GM19043 (cell line): ENCODE measurements at regions not wholly inside any gene's neighbourhood (a gene's known extent, or its start where the extent isn't known, plus 50 kb on each side); places are given as distances from the start of the nearest gene placed in this dataset.

Experiments
- ATAC-seq: cut with Tn5 transposase; IDR thresholded peaks from one replicate; pipeline ENCODE4 v1.9.1; 2021; ENCODE audit warnings: low read depth; ENCODE audit not compliant: unreplicated experiment

DNA sequence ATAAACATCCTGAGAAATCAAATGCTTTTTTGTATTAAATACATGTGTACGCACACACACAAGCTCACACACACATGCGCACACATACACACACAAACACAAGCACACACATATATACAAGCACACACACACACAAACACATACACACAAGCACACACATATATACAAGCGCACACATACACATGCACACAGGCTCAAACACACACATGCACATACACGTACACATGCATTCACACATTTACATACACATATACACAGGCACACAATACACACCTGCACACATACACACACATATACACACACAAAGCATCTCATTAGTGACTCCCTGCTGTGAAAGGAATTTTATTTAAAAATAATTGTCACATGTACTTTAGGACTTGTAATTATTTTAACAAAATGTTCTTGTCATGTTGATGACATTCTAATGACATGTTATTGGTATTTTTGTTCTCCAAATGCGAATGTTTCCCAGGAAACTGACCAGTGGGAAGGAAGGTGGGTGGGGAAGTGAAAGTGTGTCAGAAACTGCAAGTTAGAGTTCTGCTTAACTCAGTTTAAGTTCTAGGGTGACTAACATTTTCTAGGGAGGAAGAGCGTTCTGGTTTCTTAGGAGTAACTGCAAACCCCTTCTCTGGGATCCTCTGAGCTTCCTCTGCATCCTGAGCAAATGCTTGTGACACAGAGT lies 113.9 kb upstream of the ZNF217 start:
- no peak for ATAC-seq

DNA sequence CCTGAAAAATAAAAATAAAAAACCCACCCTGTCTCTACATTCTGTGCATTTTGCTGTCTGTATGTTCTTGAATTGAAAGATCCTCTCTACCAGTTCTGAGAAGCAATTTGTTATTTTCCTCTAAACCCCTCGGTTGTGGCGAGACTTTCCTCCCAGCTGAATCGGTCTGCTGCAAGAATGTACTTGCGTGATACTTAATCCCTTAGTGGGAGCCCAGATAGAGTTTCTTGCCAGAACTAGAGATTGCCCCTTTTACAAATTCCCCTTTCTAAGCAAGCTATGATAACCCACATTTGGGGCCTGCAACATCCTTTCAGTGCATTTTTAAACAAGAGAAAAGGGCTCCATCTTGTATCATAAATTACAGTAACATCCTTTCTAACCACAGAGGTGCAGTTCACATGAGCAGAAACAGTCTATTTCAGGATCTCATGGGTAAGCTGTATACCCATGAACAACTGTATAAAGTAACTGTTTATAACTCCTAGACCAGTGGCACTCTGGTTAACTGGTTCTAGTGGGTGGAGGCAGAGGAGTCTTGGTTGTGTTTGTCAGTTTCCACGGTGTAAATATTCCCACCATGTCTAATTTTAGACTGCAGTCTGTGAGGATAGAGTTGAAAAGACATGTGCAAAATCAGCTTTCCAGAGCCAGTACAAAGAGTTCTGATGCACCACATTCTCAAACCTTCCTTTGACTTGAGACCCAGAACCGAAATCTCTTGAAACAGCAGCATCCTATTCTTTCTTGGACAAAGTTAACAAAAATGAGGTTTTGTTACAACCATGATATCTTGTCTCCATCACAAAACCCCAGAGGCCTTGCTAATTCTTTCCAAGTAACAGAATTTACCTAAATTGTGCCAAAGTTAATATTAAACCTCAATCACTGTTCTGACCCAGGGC lies 113.1 kb upstream of the ZNF217 start:
- ATAC-seq, result peak; percentile 51

DNA sequence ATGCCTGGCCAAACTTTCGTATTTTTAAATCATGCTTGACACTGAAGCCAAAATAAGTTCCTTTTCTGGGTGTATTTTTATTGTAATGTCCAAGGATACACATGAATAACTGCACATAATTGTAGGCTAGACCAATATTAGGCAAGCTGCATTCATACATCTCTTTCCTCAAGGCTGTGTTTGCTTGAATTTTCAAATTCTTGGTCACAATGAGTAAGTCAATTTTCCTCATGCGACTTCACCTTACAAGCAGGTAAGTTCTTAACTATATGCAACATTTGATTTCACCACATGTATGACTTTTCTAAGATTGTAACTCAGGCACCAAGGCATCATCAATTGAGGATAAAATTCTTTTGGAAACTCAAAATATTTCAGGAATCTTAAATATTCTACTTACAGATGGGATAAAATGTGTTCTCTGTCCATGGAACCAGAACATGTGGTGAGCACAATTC lies 112.4 kb upstream of the ZNF217 start:
- ATAC-seq, result no peak

DNA sequence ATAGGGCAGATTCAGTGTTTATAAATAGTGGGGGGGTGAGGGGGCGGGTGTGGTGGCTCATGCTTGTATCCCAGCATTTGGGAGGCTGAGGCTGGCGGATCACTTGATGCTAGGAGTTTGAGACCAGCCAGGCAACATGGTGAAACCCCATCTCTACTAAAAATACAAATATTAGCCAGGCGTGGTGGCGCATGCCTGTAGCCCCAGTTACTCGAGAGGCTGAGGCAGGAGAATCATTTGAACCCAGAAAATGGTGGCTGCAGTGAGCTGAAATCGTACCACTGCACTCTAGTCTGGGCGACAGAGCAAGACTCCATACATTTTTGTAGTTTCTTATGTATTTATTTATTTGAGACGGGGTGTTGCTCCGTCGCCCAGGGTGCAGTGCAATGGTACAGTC lies 109.0 kb upstream of the ZNF217 start:
- no peak for ATAC-seq

DNA sequence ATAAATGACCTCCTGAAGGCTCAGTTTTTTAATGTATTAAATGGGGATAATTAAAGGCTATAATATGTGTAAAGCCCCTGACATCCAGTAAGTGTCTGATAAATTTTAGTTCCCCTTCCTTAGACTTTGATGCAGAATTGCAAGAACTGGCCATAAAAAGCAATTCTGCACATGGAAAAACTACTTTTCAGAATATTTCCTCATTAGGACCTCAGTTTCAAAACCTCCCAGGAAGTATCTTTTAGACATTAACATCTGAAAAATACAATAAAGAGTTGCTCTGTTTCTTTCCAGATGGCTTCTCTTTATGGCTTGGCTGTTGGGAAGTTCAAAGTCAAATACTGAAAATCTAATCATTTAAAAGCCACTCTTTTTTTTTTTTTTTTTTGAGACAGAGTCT lies 106.3 kb upstream of the ZNF217 start:
- ATAC-seq, result no peak

DNA sequence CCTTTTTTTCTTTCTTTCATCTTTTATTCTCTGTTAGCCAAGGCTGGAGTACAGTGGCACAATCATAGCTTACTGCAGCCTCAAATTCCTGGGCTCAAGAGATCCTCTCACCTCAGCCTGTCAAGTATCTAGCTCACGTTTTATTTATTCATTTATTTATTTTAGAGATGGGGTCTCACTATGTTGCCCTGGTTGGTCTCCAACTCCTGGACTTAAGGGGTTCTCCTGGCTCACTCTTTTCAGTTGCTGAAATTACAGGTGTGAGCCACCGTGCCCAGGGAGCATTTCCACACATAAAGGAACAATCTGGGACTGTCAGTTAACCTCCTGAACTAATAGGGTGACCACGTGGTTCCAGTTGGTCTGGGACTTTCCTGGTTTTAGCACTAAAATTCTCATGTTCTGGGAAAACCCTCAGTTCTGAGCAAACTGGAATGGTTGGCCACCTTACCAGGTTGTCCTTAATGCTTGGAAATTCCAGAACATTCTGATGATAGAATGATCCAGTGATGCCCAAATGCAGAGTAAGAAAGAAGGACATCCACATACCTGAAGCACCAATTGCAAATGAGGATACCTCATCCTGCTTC lies 105.5 kb upstream of the ZNF217 start:
- no peak for ATAC-seq

DNA sequence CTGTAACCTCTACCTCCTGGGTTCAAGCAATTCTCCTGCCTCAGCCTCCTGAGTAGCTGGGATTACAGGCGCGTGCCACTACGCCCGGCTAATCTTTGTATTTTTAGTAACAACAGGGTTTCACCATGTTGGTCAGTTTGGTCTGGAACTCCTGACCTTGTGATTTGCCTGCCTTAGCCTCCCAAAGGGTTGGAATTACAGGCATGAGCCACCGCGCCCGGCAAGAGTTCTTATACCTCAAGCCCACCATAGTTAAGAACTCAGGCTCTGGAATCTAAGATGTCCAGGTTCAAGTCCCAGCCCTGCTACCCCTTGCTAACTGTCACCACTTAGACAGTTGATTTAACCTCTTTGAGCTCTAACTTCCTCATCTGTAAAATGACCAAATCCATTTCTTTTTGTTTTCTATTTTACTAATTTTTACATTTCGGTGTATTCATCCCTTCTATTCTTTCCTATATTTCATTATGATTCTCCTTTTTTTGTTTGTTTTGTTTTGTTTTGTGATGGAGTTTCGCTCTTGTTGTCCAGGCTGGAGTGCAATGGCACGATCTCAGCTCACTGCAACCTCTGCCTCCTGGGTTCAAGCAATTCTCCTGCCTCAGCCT lies 104.8 kb upstream of the ZNF217 start:
- no peak for ATAC-seq

DNA sequence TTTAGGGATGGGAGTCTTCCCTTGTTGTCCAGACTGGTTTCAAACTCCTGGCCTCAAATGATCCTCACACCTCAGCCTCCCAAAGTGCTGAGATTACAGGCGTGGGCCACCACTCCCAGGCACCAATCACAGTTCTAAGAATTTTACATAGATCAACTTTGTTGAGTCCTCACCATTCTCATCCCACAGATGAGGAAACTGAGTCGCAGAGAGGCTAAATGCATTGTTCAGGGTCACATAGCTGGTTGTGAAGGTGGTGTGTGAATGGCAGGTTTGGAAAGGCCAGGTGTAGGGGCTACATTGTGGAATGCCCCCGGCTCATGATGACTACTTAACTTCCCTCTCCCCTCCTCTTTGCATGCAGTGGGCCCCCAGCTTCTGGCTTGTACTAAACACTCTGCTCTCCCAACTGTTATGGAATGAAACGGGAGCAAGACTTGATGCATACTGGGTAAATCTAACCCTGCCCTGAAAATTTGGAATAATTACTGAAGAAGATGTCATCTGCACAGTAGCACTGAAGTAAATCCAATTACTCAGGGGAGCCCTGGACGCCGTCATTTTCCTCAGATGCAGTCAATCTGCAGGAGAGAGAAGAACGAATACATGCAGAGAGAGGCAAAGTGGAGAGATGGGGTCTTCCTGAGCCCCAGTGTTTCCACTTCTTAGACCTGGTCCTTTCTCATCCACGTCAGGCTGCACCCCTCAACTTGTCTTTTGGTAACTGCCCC lies 102.3 kb upstream of the ZNF217 start:
- ATAC-seq, result no peak

DNA sequence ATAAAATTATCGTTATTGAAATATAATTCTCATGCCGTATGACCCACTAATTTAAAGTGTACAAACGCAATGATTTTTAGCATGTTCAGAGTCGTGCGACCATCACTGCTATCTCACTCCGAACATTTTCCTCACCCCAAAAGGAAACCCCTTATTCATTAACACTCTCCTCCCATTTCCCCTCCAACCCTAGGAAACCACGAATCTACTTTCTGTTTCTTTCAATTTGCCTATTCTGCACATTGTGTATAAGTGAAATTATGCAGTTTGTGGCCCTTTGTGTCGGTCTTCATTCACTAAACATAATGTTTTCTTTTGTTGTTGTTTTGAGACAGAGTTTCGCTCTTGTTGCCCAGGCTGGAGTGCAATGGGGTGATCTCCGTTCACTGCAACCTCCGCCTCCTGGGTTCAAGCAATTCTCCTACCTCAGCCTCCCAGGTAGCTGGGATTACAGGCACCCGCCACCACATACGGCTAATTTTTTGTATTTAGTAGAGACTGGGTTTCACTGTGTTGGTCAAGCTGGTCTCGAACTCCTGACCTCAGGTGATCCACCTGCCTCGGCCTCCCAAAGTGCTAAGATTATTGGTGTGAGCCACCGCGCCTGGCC lies 99.7 kb upstream of the ZNF217 start:
- no peak for ATAC-seq

DNA sequence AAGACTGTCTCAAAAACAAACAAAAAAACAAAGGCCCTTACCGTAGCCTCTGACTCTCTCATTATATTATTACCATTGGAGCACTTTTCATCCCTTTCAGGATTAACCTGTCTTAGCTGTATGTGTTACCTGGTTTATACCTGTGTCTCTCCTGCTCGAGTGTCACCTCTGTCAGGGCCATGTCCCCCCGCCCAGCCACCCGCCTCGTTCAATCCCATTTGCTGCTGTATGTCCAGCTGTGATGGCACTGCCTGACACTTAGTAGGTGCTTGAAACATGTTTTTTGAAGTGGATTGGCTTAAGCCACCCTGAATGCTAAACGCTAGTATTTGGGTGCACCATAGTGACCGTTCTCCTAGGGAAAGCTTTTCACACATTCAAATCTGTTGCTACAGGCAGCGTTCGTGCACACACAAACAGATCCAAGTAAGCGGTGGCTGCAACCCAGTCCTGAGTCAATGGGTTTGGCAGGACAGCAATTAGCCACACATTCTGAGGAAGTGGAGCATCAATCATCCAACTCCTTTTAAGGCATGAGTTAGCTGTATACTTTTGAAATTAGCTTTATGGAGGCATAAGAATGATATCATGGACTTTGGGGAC lies 98.9 kb upstream of the ZNF217 start:
- no peak for ATAC-seq

DNA sequence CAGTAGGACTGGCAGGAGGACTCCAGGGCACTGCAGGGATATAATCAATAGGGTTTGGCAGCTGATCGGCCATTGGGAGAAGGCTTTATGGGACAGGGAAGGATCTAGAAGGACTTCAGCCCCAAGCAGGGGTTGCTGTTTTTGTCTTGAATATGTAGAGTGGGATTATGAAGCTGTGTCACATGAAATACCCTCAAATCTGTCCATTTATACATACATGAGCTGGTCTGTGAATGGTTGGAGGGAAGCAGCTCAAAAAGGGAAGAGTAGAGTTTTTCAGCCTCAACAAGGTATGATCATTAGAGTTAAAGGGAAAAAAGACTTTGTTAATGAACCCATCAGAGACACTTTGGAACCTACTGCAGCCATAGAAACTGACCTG lies 98.2 kb upstream of the ZNF217 start:
- no peak for ATAC-seq

DNA sequence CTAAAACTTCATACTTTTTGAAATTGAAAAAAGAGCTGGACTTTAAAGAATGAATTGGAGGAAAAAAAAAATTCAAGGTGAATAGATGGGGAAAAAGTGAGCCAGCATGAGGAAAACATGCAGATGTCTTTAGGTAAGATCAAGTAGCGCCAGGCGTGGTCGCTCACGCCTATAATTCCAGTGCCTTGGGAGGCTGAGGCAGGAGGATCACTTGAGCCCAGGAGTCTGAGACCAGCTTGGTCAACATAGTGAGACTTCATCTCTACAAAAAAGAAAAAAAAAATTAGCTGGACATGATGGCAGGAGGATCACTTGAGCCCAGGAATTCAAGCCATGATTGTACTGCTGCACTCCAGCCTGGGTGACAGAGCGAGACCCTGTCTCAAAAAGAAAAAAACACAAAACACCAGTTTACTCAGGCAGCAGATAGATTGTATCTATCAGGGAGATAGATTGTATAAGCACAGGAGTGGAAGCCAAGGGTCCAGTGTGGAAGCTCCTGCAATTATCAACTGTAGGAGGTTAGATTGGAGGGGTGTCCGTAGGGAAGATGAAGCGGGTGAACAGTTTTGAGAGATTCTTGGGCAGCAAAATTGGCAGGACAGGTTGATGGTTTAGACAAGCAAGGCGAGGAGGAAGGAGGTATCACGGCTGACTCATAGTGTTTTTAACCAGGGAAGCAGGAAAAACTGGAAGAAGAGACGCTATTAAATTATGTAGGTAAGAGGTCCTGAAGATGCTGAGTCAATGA lies 97.6 kb upstream of the ZNF217 start:
- no peak for ATAC-seq

DNA sequence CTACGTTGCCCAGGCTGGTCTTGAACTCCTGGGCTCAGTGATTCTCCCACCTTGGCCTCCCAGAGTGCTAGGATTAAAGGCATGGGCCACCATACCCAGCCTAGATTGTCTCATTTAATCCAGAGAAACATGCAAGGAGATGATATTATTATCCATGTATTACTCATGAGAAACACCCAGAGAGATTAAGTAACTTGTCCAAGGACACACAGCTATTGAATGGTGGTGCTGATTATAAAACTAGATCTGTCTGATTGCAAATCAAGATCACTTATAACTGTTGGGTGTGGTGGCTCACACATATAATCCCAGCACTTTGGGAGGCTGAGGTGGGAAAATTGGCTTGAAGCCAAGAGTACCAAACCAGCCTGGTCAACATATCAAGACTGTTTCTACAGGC lies 94.4 kb upstream of the ZNF217 start:
- ATAC-seq, result no peak

DNA sequence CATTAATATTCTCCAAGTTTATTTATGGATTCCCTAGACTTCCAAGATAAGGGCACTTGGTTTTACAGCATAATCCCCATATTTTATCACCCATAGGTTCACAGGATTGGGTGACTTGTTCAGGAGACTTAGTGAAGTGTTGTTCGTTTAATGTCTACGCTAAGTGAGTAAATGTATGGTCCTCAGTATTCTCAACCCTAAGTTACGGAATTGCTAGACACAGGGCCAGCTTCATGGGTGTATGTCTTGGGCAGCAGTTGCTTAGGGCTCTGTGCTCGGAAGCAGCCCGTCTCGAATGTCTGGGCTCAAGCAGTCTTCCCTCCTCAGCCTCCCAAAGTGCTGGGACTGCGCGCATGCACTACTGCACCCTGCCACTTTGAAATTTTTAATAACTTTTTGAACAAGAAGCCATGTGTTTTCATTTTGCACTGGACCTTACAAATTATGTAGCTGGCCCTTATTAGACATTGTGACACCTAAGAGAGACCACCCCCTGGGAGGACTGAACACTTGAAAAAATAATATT lies 91.5 kb upstream of the ZNF217 start:
- no peak for ATAC-seq

DNA sequence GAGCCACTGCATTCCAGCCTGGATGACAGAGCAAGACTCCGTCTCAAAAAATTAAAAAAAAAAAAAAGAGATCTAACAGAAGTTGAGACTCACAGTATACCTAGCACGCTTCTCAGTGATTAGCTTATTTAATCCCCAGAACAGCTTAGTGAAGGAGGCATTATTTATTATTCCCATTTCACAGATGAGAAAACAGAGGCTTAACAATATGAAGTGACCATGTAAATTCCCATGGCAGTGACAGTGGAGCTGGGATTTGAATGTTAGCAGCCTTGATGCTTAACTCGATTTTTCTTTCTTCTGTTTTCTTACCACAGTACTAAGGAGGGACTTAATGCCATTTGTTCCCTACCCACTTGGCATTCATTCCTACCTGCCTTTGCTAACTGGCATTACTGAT lies 89.9 kb upstream of the ZNF217 start:
- ATAC-seq, result no peak

DNA sequence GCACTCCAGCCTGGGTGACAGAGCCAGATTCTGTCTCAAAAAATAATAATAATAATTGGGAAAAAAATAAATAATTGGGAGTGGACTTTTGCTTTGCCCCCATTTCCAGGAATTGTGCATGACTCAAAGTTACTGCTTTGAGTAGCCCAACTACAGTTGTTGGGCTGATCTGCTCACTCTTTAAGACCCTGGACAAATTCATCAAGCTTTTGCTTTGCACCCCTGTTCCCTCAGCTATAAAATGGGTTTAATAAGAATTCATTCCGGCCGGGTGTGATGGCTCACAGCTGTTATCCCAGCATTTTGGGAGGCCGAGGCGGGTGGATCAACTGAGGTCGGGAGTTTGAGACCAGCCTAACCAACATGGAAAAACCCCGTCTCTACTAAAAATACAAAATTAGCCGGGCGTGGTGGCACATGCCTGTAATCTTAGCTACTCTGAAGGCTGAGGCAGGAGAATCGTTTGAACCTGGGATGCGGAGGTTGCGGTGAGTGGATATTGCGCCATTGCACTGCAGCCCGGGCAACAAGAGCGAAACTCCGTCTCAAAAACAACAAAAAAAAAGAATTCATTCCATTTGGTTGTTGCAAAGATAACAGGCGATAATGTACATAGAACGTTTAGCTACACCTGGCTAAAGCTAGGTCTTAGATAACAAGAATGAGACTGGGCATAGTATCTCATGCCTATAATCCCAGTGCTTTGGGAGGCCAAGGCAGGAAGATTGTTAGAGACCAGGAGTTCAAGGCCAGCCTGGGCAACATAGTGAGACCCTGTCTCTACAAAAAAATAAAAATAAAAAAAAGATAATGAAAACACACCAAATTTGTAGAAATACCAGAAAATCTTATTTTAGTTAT lies 87.9 kb upstream of the ZNF217 start:
- ATAC-seq, result no peak

DNA sequence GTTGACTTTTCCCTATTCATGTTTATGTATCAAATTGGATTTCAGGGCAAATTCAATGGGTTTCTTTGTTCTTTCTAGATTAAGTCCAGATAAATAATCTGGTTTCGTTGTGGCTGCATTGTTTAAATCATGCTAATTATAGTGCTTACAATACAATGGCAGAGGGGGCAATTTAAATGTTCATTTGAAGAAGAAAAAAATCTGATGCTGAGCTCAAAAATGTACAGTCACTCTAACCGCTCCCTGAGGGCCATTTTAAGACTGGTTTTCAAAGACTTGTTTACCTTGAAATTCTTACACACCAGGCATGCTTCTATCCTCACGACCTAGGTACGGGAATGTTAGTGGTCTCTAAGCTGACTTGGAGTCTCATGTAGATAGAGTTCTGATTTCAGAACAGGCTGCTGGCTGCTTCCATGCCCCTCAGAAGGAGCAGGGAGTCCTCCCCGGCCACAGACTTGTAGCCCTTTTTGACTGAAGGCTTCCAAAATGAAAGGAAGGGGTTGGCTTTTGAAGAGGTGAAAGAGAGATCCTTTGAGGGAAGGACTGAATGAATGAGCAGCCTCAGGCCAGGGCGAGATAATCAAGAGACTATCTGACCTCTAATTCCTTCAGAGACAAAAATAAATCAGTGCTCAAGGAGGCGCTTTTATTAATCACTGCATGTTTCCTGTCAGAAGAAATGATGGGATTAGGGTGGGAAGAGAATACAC lies 86.1 kb upstream of the ZNF217 start:
- no peak for ATAC-seq
